WTC11 (cell line): ENCODE measurements at regions not wholly inside any gene's neighbourhood (a gene's known extent, or its start where the extent isn't known, plus 50 kb on each side); places are given as distances from the start of the nearest gene placed in this dataset.

Experiments
- ATAC-seq: fragments of 200-7000 bp; cut with Tn5 transposase; 2 replicates; pipeline ENCODE4 v1.10.0; 2021; ENCODE audit warnings: mild to moderate bottlenecking, moderate library complexity
- CTCF ChIA-PET: fragments of 300-600 bp; sonication (Branson Sonifier 250); formaldehyde crosslinking; loops from one replicate; lab custom pipeline; 2021; ENCODE audit warnings: antibody characterized with exemption; lab: Charles Lee
- POLR2A ChIA-PET: fragments of 350-600 bp; sonication (Branson Sonifier 250); formaldehyde crosslinking; loops from one replicate; lab custom pipeline; 2021; ENCODE audit warnings: antibody characterized with exemption; lab: Charles Lee
- DNase-seq: peaks from one replicate; pipeline ENCODE4 v3.0.0; 2021; ENCODE audit warnings: low spot score
- H3K27ac Mint-ChIP-seq: 2 replicates; pipeline ENCODE4 v1.8.0; 2021; ENCODE audit warnings: mixed read lengths
- H3K27me3 Mint-ChIP-seq: 2 replicates; pipeline ENCODE4 v1.8.0; 2021; ENCODE audit warnings: low read depth, mild to moderate bottlenecking, moderate library complexity, mixed read lengths
- H3K36me3 Mint-ChIP-seq: 2 replicates; pipeline ENCODE4 v1.8.0; 2021; ENCODE audit warnings: mixed read lengths
- H3K4me1 Mint-ChIP-seq: 2 replicates; pipeline ENCODE4 v1.8.0; 2022; ENCODE audit warnings: mixed read lengths
- H3K4me3 Mint-ChIP-seq: 2 replicates; pipeline ENCODE4 v1.8.0; 2021; ENCODE audit warnings: mild to moderate bottlenecking, moderate library complexity, mixed read lengths
- H3K9me3 Mint-ChIP-seq: 2 replicates; pipeline ENCODE4 v1.8.0; 2021; ENCODE audit warnings: mixed read lengths
- CBFB ChIP-seq: sonication (generic); formaldehyde crosslinking; IDR thresholded peaks from 2 replicates; pipeline ENCODE4 v1.8.1; 2022; ENCODE audit warnings: mild to moderate bottlenecking, low read depth, missing genetic modification reagents
- CREM ChIP-seq: sonication (generic); formaldehyde crosslinking; IDR thresholded peaks from 2 replicates; pipeline ENCODE4 v1.8.1; 2022; ENCODE audit warnings: mild to moderate bottlenecking, missing genetic modification reagents, moderate library complexity
- EMX1 ChIP-seq: fragments of 250-450 bp; sonication (Bioruptor Pico); IDR thresholded peaks from 2 replicates; pipeline ENCODE4 v1.8.0; 2021; ENCODE audit warnings: mild to moderate bottlenecking
- FOXJ3 ChIP-seq: sonication (generic); formaldehyde crosslinking; IDR thresholded peaks from 2 replicates; pipeline ENCODE4 v1.9.0; 2021; ENCODE audit warnings: missing genetic modification reagents, mild to moderate bottlenecking, borderline replicate concordance
- FOXK1 ChIP-seq: sonication (generic); formaldehyde crosslinking; IDR thresholded peaks from 2 replicates; pipeline ENCODE4 v1.8.0; 2022; ENCODE audit warnings: mild to moderate bottlenecking, moderate library complexity, missing genetic modification reagents
- GABPB1 ChIP-seq: sonication (generic); formaldehyde crosslinking; IDR thresholded peaks from 2 replicates; pipeline ENCODE4 v1.8.1; 2023; ENCODE audit warnings: mild to moderate bottlenecking, missing genetic modification reagents
- NFATC4 ChIP-seq: fragments of 250-450 bp; sonication (Bioruptor Pico); IDR thresholded peaks from 2 replicates; pipeline ENCODE4 v1.9.0; 2021; ENCODE audit warnings: mild to moderate bottlenecking
- RELA ChIP-seq: sonication (generic); formaldehyde crosslinking; IDR thresholded peaks from 2 replicates; pipeline ENCODE4 v1.8.1; 2022; ENCODE audit warnings: missing genetic modification reagents, mild to moderate bottlenecking, borderline replicate concordance
- SMAD4 ChIP-seq: sonication (generic); formaldehyde crosslinking; IDR thresholded peaks from 2 replicates; pipeline ENCODE4 v1.8.0; 2022; ENCODE audit warnings: mild to moderate bottlenecking, missing genetic modification reagents
- SP1 ChIP-seq: sonication (generic); formaldehyde crosslinking; conservative IDR thresholded peaks from 2 replicates; pipeline ENCODE4 v1.8.1; 2022; ENCODE audit warnings: missing genetic modification reagents
- TEAD4 ChIP-seq: sonication (generic); formaldehyde crosslinking; IDR thresholded peaks from 2 replicates; pipeline ENCODE4 v1.8.0; 2022; ENCODE audit warnings: mild to moderate bottlenecking, missing genetic modification reagents
- ZNF138 ChIP-seq: sonication (generic); formaldehyde crosslinking; conservative IDR thresholded peaks from 2 replicates; pipeline ENCODE4 v1.8.1; 2022; ENCODE audit warnings: mild to moderate bottlenecking, moderate library complexity, missing genetic modification reagents
- ZNF219 ChIP-seq: sonication (generic); formaldehyde crosslinking; IDR thresholded peaks from 2 replicates; pipeline ENCODE4 v1.8.0; 2023; ENCODE audit warnings: missing genetic modification reagents, mild to moderate bottlenecking, borderline replicate concordance
- ZNF317 ChIP-seq: sonication (generic); formaldehyde crosslinking; IDR thresholded peaks from 2 replicates; pipeline ENCODE4 v1.8.1; 2023; ENCODE audit warnings: low read depth, mild to moderate bottlenecking, moderate library complexity, missing genetic modification reagents, borderline replicate concordance
- ZNF671 ChIP-seq: fragments of 250-450 bp; sonication (Bioruptor Pico); IDR thresholded peaks from 2 replicates; pipeline ENCODE4 v1.8.0; 2021; ENCODE audit warnings: mild to moderate bottlenecking
- TF ChIP-seq, protein P1 (sequence below): fragments of 250-450 bp; sonication (Bioruptor Pico); IDR thresholded peaks from 2 replicates; pipeline ENCODE4 v1.9.0; 2021; ENCODE audit warnings: mild to moderate bottlenecking, borderline replicate concordance
- TF ChIP-seq, protein P2 (sequence below): sonication (generic); formaldehyde crosslinking; IDR thresholded peaks from 2 replicates; pipeline ENCODE4 v1.8.0; 2023; ENCODE audit warnings: missing genetic modification reagents, mild to moderate bottlenecking, borderline replicate concordance
- TF ChIP-seq, protein P3 (sequence below): fragments of 250-450 bp; sonication (Bioruptor Pico); IDR thresholded peaks from 2 replicates; pipeline ENCODE4 v1.8.0; 2021; ENCODE audit warnings: mild to moderate bottlenecking
- TF ChIP-seq, protein P4 (sequence below): sonication (generic); formaldehyde crosslinking; IDR thresholded peaks from 2 replicates; pipeline ENCODE4 v1.8.1; 2022; ENCODE audit warnings: low read depth, missing genetic modification reagents, borderline replicate concordance
- TF ChIP-seq, protein P5 (sequence below): sonication (generic); formaldehyde crosslinking; IDR thresholded peaks from 2 replicates; pipeline ENCODE4 v1.8.0; 2022; ENCODE audit warnings: mild to moderate bottlenecking, missing genetic modification reagents

DNA sequence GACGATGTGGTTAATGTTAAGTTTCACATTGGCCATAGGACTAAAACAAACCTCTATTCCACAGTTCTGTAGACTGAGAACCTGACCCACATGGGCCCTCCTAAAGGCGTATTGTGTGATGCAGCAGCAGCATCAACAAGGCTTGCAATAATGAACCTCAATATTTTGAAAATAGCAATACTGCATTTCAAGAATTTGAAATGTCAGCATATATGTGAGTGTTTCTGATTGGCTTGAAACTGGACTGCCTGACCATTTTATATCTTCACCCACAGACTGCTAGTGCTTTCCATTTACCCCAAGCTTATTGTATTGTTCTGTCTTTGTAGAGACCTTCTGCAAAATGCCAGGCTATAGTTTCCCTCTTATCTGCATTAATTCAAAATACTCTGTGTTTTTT, 1122.3 kb downstream of the IGSF11 start (continued):
- TF ChIP-seq, protein P1, sequence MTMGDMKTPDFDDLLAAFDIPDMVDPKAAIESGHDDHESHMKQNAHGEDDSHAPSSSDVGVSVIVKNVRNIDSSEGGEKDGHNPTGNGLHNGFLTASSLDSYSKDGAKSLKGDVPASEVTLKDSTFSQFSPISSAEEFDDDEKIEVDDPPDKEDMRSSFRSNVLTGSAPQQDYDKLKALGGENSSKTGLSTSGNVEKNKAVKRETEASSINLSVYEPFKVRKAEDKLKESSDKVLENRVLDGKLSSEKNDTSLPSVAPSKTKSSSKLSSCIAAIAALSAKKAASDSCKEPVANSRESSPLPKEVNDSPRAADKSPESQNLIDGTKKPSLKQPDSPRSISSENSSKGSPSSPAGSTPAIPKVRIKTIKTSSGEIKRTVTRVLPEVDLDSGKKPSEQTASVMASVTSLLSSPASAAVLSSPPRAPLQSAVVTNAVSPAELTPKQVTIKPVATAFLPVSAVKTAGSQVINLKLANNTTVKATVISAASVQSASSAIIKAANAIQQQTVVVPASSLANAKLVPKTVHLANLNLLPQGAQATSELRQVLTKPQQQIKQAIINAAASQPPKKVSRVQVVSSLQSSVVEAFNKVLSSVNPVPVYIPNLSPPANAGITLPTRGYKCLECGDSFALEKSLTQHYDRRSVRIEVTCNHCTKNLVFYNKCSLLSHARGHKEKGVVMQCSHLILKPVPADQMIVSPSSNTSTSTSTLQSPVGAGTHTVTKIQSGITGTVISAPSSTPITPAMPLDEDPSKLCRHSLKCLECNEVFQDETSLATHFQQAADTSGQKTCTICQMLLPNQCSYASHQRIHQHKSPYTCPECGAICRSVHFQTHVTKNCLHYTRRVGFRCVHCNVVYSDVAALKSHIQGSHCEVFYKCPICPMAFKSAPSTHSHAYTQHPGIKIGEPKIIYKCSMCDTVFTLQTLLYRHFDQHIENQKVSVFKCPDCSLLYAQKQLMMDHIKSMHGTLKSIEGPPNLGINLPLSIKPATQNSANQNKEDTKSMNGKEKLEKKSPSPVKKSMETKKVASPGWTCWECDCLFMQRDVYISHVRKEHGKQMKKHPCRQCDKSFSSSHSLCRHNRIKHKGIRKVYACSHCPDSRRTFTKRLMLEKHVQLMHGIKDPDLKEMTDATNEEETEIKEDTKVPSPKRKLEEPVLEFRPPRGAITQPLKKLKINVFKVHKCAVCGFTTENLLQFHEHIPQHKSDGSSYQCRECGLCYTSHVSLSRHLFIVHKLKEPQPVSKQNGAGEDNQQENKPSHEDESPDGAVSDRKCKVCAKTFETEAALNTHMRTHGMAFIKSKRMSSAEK (CRISPR knock-in tag) = no peak
- no peak for TF ChIP-seq ZNF219 (CRISPR knock-in tag)

DNA sequence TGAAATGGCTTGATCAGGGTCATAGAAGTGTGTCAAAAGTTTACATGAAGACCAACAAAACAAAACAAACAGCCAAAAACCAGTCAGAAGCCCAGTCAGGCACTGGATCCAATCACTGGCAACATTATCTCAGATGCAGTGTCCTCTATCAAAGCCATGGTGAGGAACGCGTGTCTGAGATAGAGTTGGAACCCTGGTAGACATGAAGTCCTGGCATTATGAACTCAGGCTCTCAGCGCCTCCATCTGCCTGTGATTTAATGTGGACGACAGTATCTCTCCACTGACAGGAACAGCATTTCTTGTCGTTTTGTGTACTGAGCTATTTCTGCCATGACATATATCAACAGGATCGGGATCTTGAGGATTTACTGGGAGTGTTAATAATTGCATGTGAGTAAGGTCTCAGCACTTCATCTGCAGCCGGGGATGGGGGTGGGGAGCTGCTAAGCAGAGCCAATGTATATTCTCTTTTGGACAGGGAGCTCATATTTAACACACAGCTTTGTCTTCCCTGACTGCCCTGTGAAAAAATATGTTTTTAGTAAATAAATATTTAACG, 1120.0 kb downstream of the IGSF11 start:
- peaks cover 13% of the 10 kb centered on the region for H3K4me1 Mint-ChIP-seq
- ChIA-PET CTCF (interaction anchor here (1.8 kb wide), 1 partner anchor 16 kb away, joined by 5 read pairs; no protein-coding TSS in a partner anchor), POLR2A (no interaction called here)
- H3K4me3 Mint-ChIP-seq = no peak overlapping the region
- H3K27me3 Mint-ChIP-seq = no peaks in the 10 kb centered on the region
- ATAC-seq (no peak), DNase-seq (no peak)
- H3K27ac Mint-ChIP-seq = no peak overlapping the region
- TF ChIP-seq CBFB (CRISPR knock-in tag) (no peak), FOXJ3 (CRISPR knock-in tag) (no peak), NFATC4 (CRISPR knock-in tag) (no peak), SP1 (no peak)
- TF ChIP-seq, protein P2, sequence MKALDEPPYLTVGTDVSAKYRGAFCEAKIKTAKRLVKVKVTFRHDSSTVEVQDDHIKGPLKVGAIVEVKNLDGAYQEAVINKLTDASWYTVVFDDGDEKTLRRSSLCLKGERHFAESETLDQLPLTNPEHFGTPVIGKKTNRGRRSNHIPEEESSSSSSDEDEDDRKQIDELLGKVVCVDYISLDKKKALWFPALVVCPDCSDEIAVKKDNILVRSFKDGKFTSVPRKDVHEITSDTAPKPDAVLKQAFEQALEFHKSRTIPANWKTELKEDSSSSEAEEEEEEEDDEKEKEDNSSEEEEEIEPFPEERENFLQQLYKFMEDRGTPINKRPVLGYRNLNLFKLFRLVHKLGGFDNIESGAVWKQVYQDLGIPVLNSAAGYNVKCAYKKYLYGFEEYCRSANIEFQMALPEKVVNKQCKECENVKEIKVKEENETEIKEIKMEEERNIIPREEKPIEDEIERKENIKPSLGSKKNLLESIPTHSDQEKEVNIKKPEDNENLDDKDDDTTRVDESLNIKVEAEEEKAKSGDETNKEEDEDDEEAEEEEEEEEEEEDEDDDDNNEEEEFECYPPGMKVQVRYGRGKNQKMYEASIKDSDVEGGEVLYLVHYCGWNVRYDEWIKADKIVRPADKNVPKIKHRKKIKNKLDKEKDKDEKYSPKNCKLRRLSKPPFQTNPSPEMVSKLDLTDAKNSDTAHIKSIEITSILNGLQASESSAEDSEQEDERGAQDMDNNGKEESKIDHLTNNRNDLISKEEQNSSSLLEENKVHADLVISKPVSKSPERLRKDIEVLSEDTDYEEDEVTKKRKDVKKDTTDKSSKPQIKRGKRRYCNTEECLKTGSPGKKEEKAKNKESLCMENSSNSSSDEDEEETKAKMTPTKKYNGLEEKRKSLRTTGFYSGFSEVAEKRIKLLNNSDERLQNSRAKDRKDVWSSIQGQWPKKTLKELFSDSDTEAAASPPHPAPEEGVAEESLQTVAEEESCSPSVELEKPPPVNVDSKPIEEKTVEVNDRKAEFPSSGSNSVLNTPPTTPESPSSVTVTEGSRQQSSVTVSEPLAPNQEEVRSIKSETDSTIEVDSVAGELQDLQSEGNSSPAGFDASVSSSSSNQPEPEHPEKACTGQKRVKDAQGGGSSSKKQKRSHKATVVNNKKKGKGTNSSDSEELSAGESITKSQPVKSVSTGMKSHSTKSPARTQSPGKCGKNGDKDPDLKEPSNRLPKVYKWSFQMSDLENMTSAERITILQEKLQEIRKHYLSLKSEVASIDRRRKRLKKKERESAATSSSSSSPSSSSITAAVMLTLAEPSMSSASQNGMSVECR (CRISPR knock-in tag) = no peak
- TF ChIP-seq, protein P3, sequence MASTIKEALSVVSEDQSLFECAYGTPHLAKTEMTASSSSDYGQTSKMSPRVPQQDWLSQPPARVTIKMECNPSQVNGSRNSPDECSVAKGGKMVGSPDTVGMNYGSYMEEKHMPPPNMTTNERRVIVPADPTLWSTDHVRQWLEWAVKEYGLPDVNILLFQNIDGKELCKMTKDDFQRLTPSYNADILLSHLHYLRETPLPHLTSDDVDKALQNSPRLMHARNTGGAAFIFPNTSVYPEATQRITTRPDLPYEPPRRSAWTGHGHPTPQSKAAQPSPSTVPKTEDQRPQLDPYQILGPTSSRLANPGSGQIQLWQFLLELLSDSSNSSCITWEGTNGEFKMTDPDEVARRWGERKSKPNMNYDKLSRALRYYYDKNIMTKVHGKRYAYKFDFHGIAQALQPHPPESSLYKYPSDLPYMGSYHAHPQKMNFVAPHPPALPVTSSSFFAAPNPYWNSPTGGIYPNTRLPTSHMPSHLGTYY (CRISPR knock-in tag) = no peak
- H3K9me3 Mint-ChIP-seq = no peaks in the 10 kb centered on the region
- H3K36me3 Mint-ChIP-seq = no peaks in the 10 kb centered on the region

DNA sequence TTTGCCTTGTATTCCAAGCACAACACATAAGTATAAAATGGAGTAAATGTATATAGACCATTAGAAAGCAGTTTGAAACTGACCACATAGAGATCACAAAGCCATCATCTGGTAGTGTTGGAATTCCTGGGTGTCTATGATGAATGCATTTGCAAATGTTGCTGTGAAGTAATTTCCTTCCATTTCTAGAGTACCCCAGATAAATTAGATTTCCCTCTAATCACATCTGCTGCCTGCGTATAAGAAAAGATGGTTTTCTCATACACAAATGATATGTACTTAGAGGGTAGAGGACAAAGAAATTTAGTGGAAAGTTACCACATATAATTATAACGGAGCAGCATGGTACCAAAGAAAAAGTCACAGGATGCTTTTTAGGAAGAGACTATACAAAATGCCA, 1117.8 kb downstream of the IGSF11 start:
- CTCF ChIA-PET = no interaction called here
- ATAC-seq = no peak

DNA sequence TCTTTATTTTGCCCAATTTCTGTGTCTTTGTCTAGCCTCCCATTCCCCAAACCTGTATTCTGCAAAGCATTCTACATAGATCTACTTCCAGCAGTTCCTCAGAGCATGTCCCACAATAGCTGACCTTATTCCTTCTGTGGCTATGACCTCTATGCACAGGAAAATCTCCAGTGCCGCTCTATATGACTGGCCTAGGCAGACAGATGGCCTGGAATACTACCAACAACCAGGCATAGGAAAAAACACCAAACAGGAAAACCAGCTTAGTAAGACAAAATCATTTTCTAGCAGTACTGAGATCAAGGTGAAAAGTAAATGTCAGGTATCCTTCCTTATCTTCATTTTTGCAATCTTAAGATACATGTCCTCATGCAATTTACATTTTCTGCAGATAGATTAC, 1115.0 kb downstream of the IGSF11 start:
- H3K36me3 Mint-ChIP-seq = no peaks in the 10 kb centered on the region
- ATAC-seq = no peak
- no peak overlapping the region; the same call in 1 of the 2 replicates for H3K27ac Mint-ChIP-seq
- H3K27me3 Mint-ChIP-seq = no peaks in the 10 kb centered on the region
- POLR2A ChIA-PET = no interaction called here
- no peak for DNase-seq
- no peak for TF ChIP-seq CREM (CRISPR knock-in tag)
- TF ChIP-seq, protein P4, sequence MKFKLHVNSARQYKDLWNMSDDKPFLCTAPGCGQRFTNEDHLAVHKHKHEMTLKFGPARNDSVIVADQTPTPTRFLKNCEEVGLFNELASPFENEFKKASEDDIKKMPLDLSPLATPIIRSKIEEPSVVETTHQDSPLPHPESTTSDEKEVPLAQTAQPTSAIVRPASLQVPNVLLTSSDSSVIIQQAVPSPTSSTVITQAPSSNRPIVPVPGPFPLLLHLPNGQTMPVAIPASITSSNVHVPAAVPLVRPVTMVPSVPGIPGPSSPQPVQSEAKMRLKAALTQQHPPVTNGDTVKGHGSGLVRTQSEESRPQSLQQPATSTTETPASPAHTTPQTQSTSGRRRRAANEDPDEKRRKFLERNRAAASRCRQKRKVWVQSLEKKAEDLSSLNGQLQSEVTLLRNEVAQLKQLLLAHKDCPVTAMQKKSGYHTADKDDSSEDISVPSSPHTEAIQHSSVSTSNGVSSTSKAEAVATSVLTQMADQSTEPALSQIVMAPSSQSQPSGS = no peak
- TF ChIP-seq RELA (CRISPR knock-in tag) = no peak
- TF ChIP-seq EMX1 = no peak
- no peak for TF ChIP-seq GABPB1 (CRISPR knock-in tag)
- TF ChIP-seq ZNF317 (CRISPR knock-in tag) = no peak
- TF ChIP-seq ZNF671 (CRISPR knock-in tag) = no peak
- TF ChIP-seq SMAD4 (CRISPR knock-in tag) = no peak
- no peak for TF ChIP-seq FOXK1 (CRISPR knock-in tag)
- TF ChIP-seq TEAD4 (CRISPR knock-in tag) = no peak
- no peaks in the 10 kb centered on the region for H3K9me3 Mint-ChIP-seq
- no peak overlapping the region for H3K4me3 Mint-ChIP-seq
- CTCF ChIA-PET = no interaction called here
- H3K4me1 Mint-ChIP-seq = peaks cover 34% of the 10 kb centered on the region

More for the DNA sequence above, 1117.8 kb downstream of the IGSF11 start:
- Mint-ChIP-seq H3K36me3 (no peaks in the 10 kb centered on the region), H3K27ac (no peak overlapping the region), H3K4me1 (peaks cover 22% of the 10 kb centered on the region), H3K27me3 (no peaks in the 10 kb centered on the region), H3K9me3 (no peaks in the 10 kb centered on the region), H3K4me3 (no peak overlapping the region)
- no peak for TF ChIP-seq GABPB1 (CRISPR knock-in tag)
- TF ChIP-seq ZNF138 (CRISPR knock-in tag) = no peak
- TF ChIP-seq, protein P5, sequence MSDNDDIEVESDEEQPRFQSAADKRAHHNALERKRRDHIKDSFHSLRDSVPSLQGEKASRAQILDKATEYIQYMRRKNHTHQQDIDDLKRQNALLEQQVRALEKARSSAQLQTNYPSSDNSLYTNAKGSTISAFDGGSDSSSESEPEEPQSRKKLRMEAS = no peak
- DNase-seq = no peak
- POLR2A ChIA-PET = no interaction called here
